G401 (cell line): ENCODE measurements at regions not wholly inside any gene's neighbourhood (a gene's known extent, or its start where the extent isn't known, plus 50 kb on each side); places are given as distances from the start of the nearest gene placed in this dataset.

ENCODE experiments used
- DNase-seq: peaks from one replicate; pipeline ENCODE4 v3.0.0-alpha.2; 2015; ENCODE audit warnings: low spot score
- in situ Hi-C: cut with HindIII; loops from 2 replicates; pipeline ENCODE4 v1.10.0; 2016; ENCODE audit warnings: low sequenced_read_pairs, mixed read lengths

DNA sequence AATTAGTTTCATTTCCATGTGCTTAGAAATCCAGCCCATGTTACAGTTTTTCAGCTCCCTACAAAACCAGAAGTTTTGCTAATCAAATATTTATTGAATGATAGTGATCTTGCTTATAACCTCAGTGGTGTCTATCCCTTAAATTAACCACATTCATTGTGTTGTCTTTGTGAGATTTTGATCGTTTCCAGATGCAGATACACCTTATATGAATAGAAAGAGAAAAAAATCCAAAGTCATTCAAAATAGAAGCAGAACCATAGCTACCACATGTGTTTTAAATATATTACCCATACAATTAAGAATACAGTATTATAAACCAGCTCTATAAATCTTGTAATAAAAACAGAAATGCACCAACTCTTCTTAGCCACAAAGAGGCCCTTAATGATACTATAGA is 60.6 kb upstream of the RREB1 start:
- no peak for DNase-seq
- in situ Hi-C loops, result no loop called here

DNA sequence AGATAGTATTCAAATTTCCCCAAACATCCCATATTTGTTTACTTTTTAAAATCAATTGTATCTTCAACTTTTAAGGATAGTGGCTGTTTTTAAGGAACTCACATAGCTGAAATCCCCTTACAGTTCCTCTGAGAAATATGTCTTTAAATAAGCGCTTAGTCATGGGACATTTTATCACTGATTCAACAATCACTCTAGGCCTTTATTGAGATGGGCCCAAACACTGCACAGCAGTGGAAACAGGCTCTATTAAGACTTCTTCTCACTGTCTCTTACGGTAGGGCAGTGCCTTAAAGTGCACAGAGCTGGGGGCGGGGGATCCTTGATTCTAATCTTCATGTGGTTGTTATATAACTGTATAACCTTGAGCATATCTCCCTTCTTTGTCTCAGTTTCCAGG is 59.8 kb upstream of the RREB1 start:
- in situ Hi-C loops, result no loop called here
- DNase-seq, result no peak

DNA sequence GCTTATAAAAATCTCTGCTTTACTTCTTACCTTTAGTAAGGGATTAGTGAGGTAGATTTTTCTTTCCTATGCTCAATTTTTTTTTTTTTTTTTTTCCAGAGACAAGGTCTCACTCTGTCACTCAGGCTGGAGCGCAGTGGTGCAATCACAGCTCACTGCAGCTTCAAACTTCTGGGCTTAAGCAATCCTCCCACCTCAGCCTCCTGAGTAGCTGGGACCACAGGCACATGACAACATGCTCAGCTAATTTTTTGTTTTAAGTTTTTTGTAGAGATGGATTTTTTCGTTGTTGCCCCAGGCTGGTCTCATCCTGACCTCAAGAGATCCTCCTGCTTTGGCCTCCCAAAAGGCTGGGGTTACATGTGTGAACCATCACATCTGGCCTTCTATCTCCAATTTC is 58.9 kb upstream of the RREB1 start:
- no peak for DNase-seq
- in situ Hi-C loops, result no loop called here

DNA sequence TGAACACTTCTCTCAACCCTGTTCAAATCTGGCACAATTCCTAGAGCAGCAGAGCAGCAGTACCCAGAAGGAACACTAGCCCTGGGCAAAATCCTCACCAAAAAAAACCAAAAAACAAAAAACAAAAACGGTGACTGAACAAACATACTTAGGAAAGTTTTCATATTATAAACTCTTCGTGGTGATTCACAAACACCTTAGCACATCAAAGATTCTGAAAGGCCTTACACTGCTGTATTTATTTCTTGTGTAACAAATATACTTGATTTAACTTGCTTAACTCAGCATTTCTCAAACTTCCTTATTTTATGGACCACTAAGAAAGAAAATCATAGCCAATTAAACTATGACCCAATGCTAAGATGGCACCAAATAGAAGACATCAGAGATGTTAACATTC is 57.8 kb upstream of the RREB1 start:
- no peak for DNase-seq
- in situ Hi-C loops, result no loop called here

DNA sequence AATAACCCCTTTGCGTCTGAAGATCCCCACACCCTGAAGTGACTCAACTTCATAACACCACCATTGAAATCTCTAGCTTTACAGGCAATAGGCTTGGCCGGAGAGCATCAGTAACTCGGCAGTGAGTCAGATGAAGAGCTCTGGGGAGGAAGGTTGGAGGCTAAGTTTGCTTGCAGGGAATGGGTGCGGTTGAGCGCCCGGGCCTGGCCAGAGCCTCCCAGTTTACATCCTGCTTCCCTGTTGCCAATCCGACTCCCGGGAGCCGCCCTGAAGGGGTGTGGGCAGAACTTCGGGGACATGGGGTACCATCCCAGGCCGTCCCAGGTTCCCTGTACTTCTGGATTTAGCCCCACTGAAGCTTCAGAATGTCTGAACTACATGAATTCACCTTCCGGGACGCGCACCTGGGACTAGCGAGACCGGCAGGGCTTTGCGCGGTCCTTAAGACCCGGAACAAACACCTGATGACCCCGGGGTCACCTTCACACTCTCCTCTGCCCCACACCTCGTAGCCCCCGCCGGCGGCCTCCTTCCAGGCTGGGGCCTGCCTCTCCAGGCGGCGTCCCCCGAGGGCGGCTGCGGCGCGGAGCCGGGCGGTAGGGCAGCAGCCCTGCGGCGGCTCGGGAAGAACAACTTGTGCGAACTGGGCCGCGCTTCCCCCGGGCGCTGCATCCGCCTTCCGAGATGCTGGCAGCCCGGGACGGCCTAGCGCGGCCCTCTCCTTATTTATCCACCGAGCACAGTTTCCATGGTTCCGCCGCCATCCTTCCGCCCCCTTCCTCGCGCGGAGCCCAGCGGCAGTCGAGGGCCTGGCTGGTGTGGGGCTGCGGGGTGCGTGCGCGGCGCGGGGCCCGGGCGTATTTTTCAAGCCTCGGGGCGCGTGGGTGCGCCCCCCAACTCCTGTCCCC is 56.6 kb upstream of the RREB1 start:
- DNase-seq, result no peak
- in situ Hi-C loops, result no loop called here

DNA sequence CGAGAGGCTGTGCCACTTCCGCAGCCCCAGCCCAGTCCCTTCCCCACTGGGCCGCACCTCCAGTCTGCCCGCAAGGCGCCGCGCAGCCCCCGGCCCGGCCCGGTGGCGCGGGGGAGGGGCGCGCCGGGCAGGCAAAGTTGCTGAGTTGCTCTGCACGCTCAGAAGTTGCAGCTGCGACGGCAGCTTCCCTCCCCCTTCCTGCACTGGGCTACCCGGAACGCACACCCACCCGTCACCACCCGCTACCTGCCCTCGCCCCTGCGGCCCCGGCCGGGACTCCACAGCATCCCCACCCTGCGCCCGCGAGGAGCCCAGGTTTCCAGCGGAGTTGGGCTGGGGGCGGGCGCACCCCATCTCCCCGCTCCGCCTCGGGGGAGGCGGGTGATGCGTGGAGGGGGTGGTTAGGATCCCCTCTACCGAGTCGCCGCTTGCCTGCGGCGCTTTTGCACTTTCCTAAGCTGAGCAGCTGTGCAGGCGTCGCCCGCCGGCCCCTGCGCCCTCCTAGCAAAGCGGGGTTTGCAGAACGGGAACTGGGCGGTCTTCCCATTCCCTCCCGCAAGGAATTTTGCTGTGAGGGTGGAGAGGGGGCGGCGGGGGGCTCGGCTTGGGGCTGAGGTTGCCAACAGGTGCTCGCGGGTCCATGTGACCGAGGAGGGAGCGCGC is 55.9 kb upstream of the RREB1 start:
- in situ Hi-C loops, result no loop called here
- no peak for DNase-seq

DNA sequence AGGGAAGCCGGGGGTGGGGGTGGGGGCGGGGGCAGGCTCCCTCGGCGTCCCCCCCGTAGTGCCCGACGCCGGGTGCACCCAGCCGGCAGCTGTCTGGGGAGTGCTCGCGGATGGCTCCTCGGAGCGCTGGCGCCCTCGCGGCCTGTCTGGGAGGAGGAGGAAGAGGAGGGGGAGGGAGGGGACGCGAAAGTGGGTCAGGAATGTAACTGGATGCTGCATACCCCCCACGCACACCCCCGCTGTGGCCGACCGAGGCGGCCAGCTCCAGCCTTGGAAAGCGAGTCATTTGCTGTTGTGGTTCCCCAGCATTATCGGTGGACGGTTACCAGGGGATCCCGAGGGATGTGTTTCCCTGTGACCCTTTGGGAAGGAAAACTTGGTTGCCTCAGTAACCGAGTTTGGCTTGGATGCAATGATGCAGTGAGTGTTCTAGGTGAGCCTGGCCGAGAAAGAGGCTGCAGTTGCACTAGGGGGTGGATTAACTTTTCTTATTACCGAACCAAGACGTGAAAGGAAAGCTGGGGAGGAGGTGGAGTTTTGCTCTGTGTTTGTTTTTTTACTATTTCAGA is 55.2 kb upstream of the RREB1 start:
- in situ Hi-C loops, result no loop called here
- no peak for DNase-seq

DNA sequence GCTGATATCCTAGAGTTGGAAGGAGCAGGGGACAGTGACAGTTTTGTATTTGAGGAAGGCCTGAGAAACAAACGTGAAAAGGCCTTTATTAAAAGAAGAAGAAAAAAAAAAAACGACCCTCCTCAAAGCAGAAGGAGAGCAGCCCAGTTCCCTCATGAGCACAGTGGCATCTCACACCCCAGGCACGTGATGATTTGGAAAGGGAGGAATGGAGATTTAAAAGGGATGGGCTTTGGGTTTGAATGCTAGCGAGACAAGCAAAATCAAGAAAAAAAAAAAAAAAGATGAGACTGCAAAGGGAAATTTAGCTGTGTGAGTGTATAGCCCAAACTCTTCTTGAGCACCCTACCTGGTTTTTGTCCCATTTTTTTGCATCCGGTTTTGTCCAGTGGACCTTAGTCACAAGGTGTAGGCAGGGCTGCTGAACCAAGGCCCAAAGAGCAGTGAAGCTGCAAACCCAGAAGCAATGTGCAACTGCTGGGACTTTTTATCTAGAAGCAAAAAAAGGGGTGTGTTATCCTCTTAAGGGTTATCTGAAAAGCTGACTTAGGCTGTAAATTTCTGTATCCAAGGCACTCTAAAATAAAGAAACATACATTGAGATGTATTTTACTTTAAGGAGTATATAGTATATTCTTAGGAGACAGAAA is 54.5 kb upstream of the RREB1 start:
- in situ Hi-C loops, result no loop called here
- DNase-seq, result no peak
